ENCODE measurements at regions not wholly inside any gene's neighbourhood (a gene's known extent, or its start where the extent isn't known, plus 50 kb on each side); places are given as distances from the start of the nearest gene placed in this dataset.

GRCh38 chr3:18228060-18228459 lies 197.1 kb downstream of the SATB1 start:
- TF ChIP-seq POLR2AphosphoS5 (IDR thresholded peaks at IDR 0.05; ENCODE audit: low read depth, low read length): no peak
- no peak for TF ChIP-seq POLR2A (IDR thresholded peaks at IDR 0.05; ENCODE audit: low read depth, low read length)
- TF ChIP-seq TAF1 (IDR thresholded peaks at IDR 0.05; ENCODE audit: borderline replicate concordance, low read depth, low read length): no peak

Measured in GM12892 (cell line).